ENCODE measurements at regions not wholly inside any gene's neighbourhood (a gene's known extent, or its start where the extent isn't known, plus 50 kb on each side); places are given as distances from the start of the nearest gene placed in this dataset.

DNA sequence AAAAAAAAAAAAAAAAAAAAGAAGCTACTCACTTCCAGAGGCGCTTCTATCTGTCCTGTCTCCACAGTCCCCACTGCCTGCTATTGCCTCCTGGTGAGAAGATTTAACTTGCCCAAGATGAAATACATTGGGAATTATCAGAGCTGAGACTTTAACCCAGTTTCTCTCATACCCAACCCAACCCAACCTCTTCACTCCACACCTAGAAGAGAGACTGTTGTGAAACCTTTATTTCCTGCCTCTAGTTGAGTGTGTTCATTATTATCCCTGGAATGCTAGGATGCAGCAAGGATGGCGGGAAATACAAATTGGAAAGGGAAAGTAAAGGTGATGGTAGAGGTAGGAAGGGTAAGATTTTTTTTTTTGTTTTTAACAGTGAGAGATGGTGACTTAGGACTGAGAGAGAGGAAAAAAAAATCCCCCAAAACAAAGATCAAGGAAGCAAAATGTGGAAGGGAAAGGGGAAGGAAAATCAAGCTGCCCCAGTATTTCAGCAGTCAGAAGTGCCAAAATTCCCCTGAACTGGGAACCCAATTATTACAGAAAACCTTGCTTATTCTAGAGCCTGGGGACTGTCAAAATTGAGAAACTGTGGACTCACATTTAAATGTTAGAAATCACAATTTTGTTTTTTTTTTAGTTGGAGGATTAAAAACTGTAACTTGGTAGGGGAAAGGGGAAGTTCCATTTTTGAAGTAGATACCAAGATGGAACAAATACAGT, 253.0 kb downstream of the PTTG2 start:
- Histone ChIP-seq H3K23ac (ENCODE audit: low read depth, low read length) (no peak overlapping the region), H3K14ac (replicated peaks; ENCODE audit: low read depth, low read length) (no peak overlapping the region), H3K9me3 (ENCODE audit: control insufficient read depth, insufficient read depth, low read length) (no peaks in the 10 kb centered on the region; the same call in 1 of the 2 replicates), H3K4me3 (ENCODE audit: insufficient read depth, low read depth, low read length) (no peak overlapping the region), H3K56ac (ENCODE audit: extremely low read depth, insufficient read depth, low read length) (no peak overlapping the region), H3K9ac (ENCODE audit: low read depth, low read length) (no peak overlapping the region), H3K18ac (ENCODE audit: low read depth, low read length) (no peak overlapping the region), H2BK5ac (ENCODE audit: low read depth, low read length, poor library complexity, severe bottlenecking) (no peak overlapping the region), H2AFZ (replicated peaks; ENCODE audit: low read length, poor library complexity) (no peak overlapping the region), H2BK15ac (ENCODE audit: low read depth, low read length) (no peak overlapping the region), H3K36me3 (ENCODE audit: control insufficient read depth, insufficient read depth, low read length) (no peaks in the 10 kb centered on the region), H3K4me2 (ENCODE audit: low read depth, low read length) (no peak overlapping the region), H4K5ac (ENCODE audit: low read depth, low read length) (no peak overlapping the region), H4K20me1 (ENCODE audit: insufficient read depth, low read length) (no peaks in the 10 kb centered on the region), H3K79me1 (ENCODE audit: low read depth in 1 of 2, low read length in 2 of 2) (no peaks in the 10 kb centered on the region), H3K4me1 (ENCODE audit: control insufficient read depth, insufficient read depth, low read length) (0 out of 2 replicates have a peak, but pooled peaks cover 4% of the 10 kb centered on the region), H2AK5ac (ENCODE audit: low read depth, low read length) (no peak overlapping the region), H2AK9ac (replicated peaks; ENCODE audit: low read depth, low read length, poor library complexity) (no peak overlapping the region), H3K4ac (ENCODE audit: low read depth, low read length) (no peak overlapping the region), H3K27ac (ENCODE audit: insufficient read depth, low read length) (no peak overlapping the region), H4K91ac (ENCODE audit: insufficient read depth, low read depth, low read length) (no peak overlapping the region), H2BK120ac (ENCODE audit: low read depth, low read length) (no peak overlapping the region), H3K9me1 (ENCODE audit: insufficient read depth, low read length) (no peaks in the 10 kb centered on the region), H3K27me3 (ENCODE audit: control insufficient read depth, insufficient read depth, low read length) (peaks cover 3% of the 10 kb centered on the region), H2BK20ac (ENCODE audit: low read depth, low read length) (no peak overlapping the region), H4K8ac (ENCODE audit: low read depth in 2 of 2, low read length in 2 of 2) (no peak overlapping the region)
- no peak for ATAC-seq (ENCODE audit: low read depth)
- intact Hi-C loops (cut with micrococcal nuclease) = no loop called here
- no peak for DNase-seq
- in situ Hi-C loops (cut with MboI; ENCODE audit: low sequenced_read_pairs) = no loop called here
- no TSS peak for BruUV-seq (replicated peaks)
- ChIA-PET POLR2A (ENCODE audit: unreplicated experiment) (no interaction called here), CTCF (interaction anchor here (0.7 kb wide), 2 partner anchors 28 to 32 kb away, joined by 3 to 4 read pairs; no protein-coding TSS in a partner anchor)
- TF ChIP-seq CEBPB (IDR thresholded peaks at IDR 0.05; ENCODE audit: low read depth, low read length) (no peak), RAD21 (IDR thresholded peaks at IDR 0.05; ENCODE audit: low read length) (no peak), ELK1 (IDR thresholded peaks at IDR 0.05; ENCODE audit: borderline replicate concordance, low read depth, low read length) (no peak), RCOR1 (IDR thresholded peaks at IDR 0.05; ENCODE audit: insufficient replicate concordance, low read length) (no peak), NFE2L2 (IDR thresholded peaks at IDR 0.05; ENCODE audit: low read depth, low read length) (no peak), MXI1 (IDR thresholded peaks at IDR 0.05; ENCODE audit: borderline replicate concordance, low read depth, low read length) (no peak)
- 100% methylated on average over 1 of the region's 2 CpGs; no CpG with 5 or more reads in 1 of the 2 experiments for WGBS, 2 experiments (ENCODE audit: extremely low coverage in 2 of 2, insufficient read length in 1 of 2)
- dilution Hi-C loops (cut with HindIII; ENCODE audit: low sequenced_read_pairs, unreplicated experiment) = no loop called here

Data from IMR-90 (cell line).